Stromal cell of bone marrow (primary cell): ENCODE measurements at regions not wholly inside any gene's neighbourhood (a gene's known extent, or its start where the extent isn't known, plus 50 kb on each side); places are given as distances from the start of the nearest gene placed in this dataset.
"Not testable (repeated sequence)": the region's sequence is repeated elsewhere in the genome, so short reads cannot be mapped to it uniquely, and the experiment has no call there.

Experiments used
- DNase-seq: peaks from one replicate; pipeline ENCODE4 v3.0.0-alpha.2; 2012; ENCODE audit warnings: low read depth

DNA sequence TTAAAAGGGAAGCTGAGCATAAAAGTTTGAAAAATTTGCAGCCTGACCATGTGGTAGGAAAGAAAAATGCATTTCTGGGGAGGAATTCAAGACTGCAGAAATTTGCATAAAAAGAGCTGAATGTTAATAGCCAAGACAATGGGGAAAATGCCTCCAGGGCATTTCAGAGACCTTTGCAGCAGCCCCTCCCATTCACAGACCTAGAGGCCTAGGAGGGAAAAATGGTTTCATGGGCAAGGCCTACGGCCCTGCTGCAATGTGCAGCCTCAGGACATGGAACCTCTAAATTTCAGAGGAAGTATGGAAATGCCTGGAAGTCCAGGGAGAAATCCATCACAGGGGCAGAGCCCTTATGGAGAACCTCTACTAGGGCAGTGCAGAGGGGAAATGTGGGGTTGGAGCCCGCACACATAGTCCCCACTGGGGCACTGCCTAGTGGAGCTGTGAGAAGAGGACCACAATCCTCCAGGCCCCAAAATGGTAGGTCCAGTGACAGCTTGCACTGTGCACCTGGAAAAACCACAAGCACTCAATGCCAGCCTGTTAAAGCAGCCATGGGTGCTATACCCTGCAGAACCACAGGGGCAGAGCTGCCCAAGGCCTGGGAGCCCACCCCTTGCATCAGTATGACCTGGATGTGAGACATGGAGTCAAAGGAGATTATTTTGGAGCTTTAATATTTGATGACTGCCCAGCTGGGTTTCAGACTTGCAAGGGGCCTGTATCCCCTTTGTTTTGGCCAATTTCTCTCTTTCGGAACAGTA is 243.8 kb downstream of the DNAJB9 start:
- DNase-seq: no peak

DNA sequence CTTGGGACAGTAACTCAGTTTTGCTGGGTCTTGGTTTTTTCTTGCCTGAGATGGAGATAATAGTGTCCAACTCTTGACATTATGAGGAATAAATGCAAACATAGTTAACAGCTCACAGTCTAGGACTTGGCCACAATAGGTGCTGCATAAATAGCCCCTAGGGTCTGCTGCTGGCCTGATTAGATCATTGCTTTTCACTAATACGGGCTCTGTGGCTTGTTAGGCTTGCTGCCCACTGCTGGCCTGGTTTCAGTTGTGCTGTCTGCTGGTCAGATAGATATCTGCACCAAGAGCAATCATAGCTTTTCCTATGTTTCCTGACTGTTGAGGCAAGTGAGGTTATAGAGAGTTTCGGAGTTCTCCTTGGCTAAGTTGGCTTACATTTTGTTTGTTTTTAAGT is 246.1 kb downstream of the DNAJB9 start:
- no peak for DNase-seq

DNA sequence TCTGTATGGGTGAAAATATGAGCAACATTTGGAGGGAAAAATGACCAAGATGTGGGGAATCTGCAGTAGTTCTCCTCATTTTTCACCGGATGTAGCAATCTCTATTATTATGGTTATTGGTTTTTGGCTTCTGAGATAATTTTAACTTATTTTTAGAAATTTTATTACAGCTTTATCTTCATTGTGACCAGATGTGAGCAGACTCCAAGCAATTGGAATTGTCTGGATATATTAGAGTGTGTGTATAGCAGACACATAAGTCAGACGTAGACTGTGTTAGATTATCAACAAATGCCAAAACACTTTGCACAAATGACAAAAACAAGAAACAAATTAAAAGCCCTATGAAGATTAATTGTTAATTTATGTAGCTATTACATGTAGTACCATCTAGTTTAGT is 249.1 kb downstream of the DNAJB9 start:
- no peak for DNase-seq

DNA sequence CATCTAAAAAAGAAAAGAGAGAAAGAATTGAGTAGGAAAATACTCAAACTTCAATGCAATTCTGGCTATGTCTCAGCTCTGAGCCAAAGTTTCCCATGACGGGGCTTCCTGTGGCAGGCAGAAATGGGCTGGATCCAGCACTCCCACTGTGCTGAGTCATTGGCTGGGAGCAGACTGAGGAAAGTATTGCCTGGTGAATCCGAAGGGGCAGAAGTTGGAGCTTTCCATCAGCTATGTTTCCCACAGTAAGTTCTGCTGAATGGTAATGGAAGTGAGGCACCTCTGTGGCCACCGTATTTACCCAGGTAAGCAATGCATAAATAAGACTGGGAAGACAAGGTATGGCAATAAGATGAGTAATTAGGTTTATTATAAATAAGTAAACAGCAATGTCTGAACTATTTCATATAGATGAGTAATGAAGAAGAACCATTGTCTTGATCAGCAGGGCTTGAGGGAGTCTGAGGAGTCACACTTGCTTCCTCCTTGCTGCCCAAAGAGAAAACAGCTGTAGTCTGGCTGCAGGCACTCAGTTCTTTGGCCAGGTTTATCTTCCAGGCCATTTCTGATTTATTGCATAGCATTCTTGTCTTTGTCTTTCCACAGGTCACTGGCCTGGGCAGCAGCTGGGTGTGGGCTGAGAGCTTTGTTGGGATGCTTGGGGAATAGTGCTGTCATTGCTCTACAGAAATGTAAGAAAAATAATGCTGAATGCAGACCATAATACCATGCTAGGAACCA is 255.3 kb downstream of the DNAJB9 start:
- DNase-seq: peak; percentile 85

DNA sequence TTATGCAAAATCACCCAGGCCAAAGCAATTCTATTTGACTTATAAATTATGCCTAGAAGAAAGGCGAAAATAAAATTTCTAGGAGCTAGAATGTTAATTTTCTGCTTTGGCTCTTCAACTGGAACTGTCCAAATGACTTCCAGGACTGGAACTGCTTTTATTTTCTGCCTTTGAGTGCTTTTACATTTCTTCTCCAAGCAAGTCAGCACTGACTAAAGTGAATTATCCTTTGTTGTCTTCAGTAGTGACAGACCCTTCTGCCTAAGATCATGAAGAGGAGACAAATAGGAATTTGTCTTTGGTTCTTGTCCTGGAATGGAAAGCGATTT is 255.9 kb downstream of the DNAJB9 start:
- DNase-seq: no peak

DNA sequence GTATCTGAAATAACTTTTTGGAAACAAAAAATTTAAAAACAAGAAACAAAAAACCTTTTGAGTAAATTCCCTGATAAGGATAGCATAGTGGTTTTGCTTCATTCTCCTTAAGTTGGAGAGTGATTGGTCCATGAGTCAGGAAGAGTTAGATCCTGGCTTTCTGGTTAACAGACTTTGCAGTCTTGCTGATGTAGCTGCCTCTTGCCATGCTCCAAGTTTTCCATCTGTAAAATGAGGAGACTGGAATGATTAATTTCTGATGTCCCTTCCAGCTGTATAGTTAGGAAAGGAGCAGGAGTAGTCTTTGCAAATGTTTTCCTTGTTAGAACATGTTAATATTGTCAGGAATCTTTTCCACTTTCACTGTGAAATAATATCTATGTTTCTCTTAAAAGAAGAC is 266.6 kb downstream of the DNAJB9 start:
- peak; percentile 37 for DNase-seq

DNA sequence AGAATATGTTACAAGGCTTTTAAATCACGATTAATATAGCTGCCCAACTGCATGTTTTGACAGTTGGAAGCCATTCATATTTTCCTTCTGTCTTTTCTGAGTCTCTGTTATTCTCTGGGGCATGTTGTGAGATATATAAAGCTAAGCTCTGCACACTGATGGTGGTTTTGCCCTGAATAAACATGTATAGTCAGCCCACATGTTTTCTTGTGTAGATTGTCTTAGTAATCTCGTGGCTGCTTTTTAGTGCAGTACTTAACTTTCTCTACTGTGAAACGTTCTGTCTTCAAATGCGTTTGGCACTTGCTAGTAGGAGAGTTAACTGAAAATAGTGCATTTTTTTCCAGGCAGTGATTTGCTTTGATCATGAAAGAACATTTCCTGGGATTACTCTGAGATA is 268.5 kb downstream of the DNAJB9 start:
- DNase-seq: peak; percentile 20

DNA sequence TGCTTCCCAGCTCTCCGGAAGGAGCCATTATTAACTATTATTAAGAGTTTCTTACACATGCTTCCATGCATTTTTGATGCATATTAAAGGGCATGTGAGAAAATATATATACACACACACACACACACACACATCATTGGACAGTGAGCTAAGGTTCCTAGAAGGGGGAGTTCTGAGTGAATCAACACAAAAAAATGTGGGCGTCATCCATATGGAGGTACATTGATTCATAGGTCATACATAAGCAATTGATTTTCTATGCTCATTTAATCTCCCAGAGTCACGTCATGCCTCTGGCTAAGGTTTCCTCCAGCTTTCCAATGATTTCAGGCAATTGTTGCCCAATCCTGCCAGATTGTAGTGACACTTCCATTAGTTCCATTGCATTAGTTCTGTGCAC is 269.4 kb downstream of the DNAJB9 start:
- no peak for DNase-seq

DNA sequence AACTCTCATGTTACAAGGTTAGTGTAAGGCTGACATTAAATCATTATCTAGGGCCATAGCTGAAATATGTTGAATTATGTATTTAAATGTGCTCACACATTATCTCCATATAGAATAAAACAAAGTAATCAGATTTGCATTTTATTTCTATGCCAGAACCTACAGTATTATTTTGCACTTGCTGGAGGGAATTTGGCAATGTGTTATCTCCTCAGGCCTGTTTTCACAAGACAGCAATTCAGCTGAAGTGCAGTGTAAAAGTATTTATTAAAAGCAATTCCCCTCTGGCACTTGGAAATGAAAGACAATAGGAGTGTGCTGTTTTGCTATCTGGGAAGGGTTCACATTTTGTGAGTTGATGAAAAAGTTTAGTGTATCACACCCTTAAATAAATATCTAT is 276.3 kb downstream of the DNAJB9 start:
- no peak for DNase-seq

DNA sequence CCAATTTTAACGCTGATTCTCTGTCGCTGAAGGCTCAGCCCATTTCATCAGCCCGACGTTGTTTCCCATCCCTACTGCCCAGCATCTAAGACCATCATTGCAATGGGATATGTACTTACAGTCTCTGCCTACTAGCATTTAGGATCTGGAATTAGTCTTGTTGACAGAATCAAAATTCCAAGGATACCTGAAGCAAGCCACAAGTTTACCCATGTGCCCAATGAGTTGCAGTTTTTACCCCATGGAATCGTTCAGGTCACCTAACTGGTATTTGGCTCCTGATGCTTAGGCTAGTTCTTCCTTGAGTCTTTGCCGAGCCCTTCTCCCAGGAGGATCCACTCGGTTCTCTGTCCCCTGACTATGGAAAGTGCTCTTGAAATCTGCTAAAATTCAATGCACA is 276.8 kb downstream of the DNAJB9 start:
- DNase-seq: no peak

DNA sequence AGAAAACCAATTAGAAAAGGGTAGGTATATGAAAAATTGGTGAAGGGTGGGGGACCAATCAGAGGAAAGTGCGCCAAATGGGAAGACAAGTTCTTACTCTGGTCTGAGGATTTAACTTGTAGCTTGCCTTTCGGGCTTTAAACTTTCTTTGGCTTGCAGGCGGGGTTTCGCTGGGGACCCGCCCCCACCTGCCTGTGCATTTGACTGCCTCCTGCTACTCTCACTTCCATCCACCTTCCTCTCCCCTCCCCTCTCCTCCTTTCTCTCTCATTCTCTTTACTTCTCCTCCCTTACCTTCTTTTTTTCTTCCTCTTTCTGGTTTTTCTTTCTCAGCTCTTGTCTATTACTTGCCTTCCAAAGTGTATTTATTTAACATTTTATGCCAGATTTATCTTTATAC is 278.8 kb downstream of the DNAJB9 start:
- DNase-seq: no peak

DNA sequence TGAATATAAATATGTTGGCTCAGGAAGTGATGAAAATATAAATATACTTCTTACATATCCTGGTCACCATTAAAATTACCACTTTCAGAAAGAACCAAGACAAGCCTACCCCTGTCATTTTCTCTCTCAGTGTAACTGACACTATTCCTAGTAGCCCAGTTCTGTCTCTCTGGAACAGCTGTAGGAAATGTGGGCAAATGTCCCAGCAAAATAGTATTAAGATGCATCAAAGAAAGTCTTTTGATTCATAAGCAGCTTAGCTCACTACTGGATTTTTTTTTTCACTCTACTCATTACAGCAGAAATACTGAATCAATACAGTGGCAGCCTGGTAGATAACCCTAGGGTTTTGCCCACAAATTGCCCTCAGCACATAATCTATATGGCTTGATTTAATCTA is 290.9 kb downstream of the DNAJB9 start:
- DNase-seq: no peak

DNA sequence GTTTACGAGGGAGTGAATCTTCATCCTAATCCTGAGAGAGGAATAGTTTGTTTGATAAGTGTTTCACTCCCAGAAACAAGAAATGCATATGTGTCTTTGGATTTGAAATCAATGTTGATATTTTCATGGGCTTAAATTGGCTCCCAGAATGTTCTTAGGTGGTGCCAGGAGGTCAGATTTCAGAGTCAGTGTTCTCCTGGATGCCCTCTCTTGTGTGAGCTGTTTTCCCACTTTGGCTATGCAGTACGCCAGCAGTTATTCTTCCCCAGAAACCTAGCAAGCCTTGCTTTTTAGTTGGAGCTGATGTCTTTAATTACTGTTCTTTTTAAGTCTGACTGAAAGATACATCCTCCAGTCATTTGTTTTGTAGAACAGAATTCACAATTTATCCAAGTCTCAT is 291.4 kb downstream of the DNAJB9 start:
- no peak for DNase-seq

DNA sequence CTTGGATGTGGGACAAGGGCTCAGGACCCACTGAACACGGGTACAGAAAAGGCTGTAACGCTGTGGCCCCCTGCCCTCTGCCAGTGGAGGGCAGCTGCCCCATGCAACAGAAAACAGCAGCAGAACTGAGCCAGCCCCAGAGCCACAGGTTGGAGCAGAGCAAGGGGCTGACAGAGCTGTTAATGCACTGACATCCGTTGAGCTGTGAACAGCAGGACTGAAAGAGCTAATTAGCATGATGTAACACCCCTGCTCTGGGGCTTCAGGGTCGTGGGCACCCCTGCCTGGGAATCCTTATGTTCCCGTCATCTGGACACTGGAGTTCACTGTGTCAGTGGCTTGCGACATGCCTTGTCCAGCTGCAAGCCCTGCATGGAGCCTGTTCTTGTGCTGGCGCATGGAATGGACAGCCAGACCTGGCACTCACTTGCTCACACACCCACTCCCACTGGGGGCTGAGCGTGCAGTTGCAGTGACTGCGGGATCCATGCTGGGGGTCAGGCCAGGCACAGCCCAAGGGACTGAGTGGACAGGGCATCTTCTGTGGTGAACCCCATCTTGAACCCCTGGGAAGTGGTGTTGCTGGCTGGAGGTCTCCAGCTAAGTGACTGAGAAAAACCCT is 293.7 kb downstream of the DNAJB9 start:
- no peak for DNase-seq

DNA sequence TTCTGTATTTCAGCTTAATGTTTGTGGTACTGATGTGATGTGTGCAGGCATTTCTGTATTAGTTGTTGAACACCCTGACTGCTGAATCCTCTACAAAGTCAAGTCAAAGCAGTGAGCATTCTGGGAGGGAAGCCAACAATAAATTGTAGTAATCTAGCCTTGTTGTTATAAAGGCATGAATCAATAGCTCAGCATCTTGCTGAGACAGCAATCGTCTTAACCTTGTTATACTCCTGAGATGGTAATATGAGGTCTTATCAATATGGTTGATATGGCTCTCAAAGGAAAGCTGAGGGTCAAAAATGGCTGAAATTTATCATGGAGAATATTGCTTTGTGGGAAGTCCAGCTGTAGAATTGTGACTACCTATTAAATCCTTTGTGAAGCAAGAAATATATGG is 299.4 kb downstream of the DNAJB9 start:
- DNase-seq: no peak

DNA sequence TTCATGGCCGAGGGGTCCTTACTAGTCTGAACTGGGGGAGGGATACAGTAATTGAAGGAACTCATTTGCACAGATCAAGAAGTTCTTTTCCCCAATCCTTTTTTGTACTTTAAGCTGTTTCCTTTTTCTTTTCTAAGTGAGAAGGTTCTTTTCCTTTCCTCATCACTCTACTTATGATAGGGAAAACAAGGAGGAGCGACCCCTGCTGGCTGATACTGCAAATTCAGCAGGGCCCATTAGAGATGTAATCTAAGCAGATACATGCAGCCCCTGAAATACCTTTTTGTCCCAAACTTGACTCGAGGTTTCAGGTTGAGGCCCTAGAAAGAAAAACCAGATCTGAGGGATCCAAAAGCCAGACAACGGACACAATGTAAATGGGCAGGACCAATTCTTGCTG is 305.5 kb downstream of the DNAJB9 start:
- no peak for DNase-seq

DNA sequence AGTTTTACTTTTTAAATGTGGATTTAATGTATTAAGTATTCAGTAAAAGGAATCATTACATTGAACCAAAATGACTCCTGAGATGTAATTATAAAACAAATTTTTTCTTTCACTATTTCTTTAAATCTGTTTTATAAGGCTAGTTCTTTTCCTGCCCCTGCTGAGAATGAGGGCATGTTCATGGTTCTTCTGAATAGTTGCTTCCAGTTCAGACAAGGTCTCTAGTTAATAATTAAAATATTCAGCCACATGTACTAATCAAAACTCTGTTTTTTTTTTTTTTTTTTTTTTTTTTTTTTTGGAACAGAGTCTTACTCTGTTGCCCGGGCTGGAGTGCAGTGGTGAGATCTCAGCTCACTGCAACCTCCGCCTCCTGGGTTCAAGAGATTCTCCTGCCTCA is 321.2 kb downstream of the DNAJB9 start:
- no peak for DNase-seq

DNA sequence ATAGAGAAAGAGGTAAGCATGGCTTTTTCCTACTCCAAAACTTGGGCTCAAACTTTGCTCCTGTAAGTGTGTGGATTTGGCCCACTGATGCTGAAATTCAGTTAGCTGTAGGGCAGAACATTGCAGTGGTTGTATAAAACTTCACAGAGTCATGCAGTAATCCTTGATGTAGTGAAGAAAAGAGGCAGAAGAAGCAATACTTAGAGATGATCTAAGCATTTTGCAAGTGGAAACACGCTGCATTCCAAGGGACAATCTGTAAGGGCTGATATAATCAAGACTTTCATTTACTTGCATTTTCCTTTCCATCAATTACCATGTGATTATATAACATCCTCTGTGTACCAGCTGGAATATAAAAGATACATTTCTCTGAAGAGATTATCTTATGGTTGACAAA is 338.8 kb downstream of the DNAJB9 start:
- DNase-seq: no peak

DNA sequence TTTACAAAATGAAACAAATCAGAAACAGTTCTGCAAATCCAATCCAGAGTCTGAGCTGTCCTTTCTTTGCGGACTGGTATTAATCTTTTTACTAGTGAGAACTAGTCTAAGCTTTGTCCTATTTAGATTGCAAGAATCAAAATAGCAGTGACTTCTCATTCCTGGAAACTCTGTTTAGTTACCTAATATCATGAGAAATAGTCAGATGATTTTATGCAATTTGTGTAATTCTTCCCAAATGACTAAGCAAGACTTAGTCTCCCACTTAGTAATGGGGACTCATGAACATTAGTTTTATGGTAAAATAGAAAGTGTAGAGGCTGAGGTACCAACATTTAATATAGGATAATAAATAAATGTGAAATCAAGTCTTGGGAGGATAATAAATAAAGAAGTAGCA is 341.3 kb downstream of the DNAJB9 start:
- peak; percentile 1 for DNase-seq

DNA sequence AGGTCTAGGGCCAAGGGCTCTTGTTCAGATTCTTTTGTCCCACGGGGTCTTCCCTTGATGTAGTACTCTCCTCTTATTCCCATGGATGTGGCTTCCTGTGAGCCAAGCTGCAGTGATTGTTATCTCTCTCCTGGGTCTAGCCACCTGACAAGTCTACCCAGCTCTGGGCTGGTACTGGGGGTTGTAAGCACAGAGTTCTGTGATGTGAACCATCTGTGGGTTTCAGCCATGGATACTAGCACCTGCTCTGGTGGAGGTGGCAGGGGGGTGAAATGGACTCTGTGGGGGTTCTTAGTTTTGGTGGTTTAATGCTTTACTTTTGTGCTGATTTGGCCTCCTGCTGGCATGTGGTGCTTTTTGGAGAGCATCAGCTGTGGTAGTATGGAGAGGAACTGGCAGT is 350.8 kb downstream of the DNAJB9 start:
- DNase-seq: no peak

DNA sequence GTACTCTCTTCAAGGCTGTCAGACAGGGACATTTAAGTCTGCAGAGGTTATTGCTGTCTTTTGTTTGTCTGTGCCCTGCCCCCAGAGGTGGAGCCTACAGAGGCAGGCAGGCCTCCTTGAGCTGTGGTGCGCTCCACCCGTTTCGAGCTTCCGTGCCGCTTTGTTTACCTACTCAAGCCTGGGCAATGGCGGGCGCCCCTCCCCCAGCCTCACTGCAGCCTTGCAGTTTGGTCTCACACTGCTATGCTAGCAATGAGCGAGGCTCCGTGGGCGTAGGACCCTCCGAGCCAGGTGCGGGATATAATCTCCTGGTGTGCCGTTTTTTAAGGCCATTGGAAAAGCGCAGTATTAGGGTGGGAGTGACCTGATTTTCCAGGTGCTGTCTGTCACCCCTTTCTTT is 373.4 kb downstream of the DNAJB9 start:
- DNase-seq: not testable (repeated sequence)

DNA sequence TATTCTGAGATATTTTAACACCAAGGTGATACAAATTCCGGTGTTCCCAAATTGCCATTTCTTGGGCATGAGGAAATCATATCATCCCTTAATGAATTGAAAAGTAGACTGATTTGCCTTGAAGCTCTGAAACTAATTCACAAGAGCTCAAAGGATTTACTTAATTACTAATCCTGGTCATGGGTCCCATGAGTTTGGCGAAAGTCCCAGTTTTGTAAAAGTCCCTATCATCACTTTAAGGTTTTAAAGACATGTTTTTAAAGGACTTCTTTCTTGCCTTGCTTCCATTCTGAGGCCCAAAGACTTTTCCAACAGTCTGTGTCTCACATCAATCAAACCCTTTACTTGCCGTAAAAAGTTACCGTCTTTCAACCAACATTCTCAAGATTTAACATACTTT is 377.9 kb downstream of the DNAJB9 start:
- DNase-seq: no peak

DNA sequence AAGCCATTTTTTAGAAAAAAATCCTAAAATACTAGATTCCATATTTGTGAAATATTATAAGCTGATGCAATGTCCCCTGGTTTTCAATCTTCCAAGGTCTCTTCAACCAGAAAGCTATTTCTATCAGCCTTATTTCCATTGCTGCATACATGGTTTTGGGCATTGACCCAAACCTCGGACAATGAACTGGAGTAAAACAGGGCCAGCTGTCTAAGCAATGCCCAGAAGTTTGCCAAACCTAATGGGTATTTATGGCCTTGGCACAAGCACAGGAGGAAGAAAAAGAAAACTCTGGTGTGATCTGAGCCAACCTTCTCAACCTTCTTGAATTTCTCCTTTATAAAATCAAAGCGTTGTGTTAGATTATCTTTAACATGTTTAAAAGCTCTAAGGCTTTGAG is 402.3 kb downstream of the DNAJB9 start:
- DNase-seq: peak; percentile 5

DNA sequence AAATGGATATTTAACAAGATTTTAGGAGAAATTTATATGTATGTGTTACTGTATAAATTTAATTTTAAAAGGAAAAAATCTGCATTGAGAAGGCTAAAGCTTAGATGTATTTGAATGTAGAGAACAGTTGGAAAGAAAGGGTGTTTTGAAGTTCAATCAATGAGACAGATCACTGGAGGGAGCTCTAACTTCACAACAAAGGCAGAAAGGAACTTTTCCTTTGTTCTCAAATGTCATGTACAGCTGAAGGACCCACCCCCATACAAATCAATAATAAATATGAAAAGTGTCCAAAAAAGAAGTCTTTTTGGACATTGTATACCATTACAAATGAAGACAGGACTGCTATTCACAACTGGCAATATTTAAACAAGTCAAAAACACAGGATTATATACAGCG is 403.4 kb downstream of the DNAJB9 start:
- DNase-seq: no peak
